SK-N-SH treated with all-trans-retinoic acid at 6 μM for 48 hours (cell line): ENCODE measurements at regions not wholly inside any gene's neighbourhood (a gene's known extent, or its start where the extent isn't known, plus 50 kb on each side); places are given as distances from the start of the nearest gene placed in this dataset.
A peak's percentile ranks its signal among the peaks of the same experiment; 100 is the strongest.

ENCODE experiments used
- ATAC-seq: fragments of 200-7000 bp; cut with Tn5 transposase; 3 replicates; pipeline ENCODE4 v1.9.1; 2020; ENCODE audit warnings: mild to moderate bottlenecking, moderate library complexity
- ARNTL ChIP-seq: fragments of 450-650 bp; formaldehyde crosslinking; IDR thresholded peaks from 2 replicates; pipeline ENCODE4 v1.5.0; 2020; ENCODE audit warnings: low read depth, mild to moderate bottlenecking, moderate library complexity, borderline replicate concordance
- BACH2 ChIP-seq: fragments of 250-450 bp; sonication (Bioruptor Pico); IDR thresholded peaks from 2 replicates; pipeline ENCODE4 v1.9.0; 2021; ENCODE audit warnings: mild to moderate bottlenecking, borderline replicate concordance
- CSDC2 ChIP-seq: fragments of 250-450 bp; sonication (Bioruptor Pico); IDR thresholded peaks from 2 replicates; pipeline ENCODE4 v1.5.0; 2020; ENCODE audit warnings: mild to moderate bottlenecking, moderate library complexity
- ESRRG ChIP-seq: fragments of 250-450 bp; sonication (Bioruptor Pico); IDR thresholded peaks from 2 replicates; pipeline ENCODE4 v1.6.1; 2021; ENCODE audit warnings: mild to moderate bottlenecking
- GLIS3 ChIP-seq: fragments of 250-450 bp; sonication (Bioruptor Pico); IDR thresholded peaks from 2 replicates; pipeline ENCODE4 v1.5.0; 2020; ENCODE audit warnings: mild to moderate bottlenecking, moderate library complexity
- ISL1 ChIP-seq: fragments of 250-450 bp; sonication (Bioruptor Pico); IDR thresholded peaks from 2 replicates; pipeline ENCODE4 v2.1.2; 2022; ENCODE audit warnings: mild to moderate bottlenecking, moderate library complexity
- OSR1 ChIP-seq: fragments of 250-450 bp; sonication (Bioruptor Pico); IDR thresholded peaks from 2 replicates; pipeline ENCODE4 v1.8.0; 2022; ENCODE audit warnings: moderate library complexity, mild to moderate bottlenecking, inconsistent platforms
- RARB ChIP-seq: fragments of 250-450 bp; sonication (Bioruptor Pico); IDR thresholded peaks from 2 replicates; pipeline ENCODE4 v1.8.0; 2021; ENCODE audit warnings: mild to moderate bottlenecking, moderate library complexity
- TCF4 ChIP-seq: fragments of 250-450 bp; sonication (Bioruptor Pico); IDR thresholded peaks from 2 replicates; pipeline ENCODE4 v1.8.0; 2021; ENCODE audit warnings: mild to moderate bottlenecking, moderate library complexity, borderline replicate concordance
- TOX ChIP-seq: fragments of 250-450 bp; sonication (Bioruptor Pico); IDR thresholded peaks from 2 replicates; pipeline ENCODE4 v1.8.0; 2021; ENCODE audit warnings: mild to moderate bottlenecking, moderate library complexity, borderline replicate concordance
- ZC3H10 ChIP-seq: fragments of 250-450 bp; sonication (Bioruptor Pico); IDR thresholded peaks from 2 replicates; pipeline ENCODE4 v1.5.1; 2021; ENCODE audit warnings: mild to moderate bottlenecking, moderate library complexity
- ZFP3 ChIP-seq: fragments of 250-450 bp; sonication (Bioruptor Pico); IDR thresholded peaks from 2 replicates; pipeline ENCODE4 v1.5.0; 2020; ENCODE audit warnings: mild to moderate bottlenecking, moderate library complexity
- ZNF565 ChIP-seq: fragments of 450-650 bp; formaldehyde crosslinking; conservative IDR thresholded peaks from 2 replicates; pipeline ENCODE4 v1.5.0; 2020; ENCODE audit warnings: low read depth, mild to moderate bottlenecking, moderate library complexity
- ZNF70 ChIP-seq: fragments of 450-650 bp; formaldehyde crosslinking; IDR thresholded peaks from 2 replicates; pipeline ENCODE4 v1.5.0; 2020; ENCODE audit warnings: mild to moderate bottlenecking, moderate library complexity
- TF ChIP-seq, protein P1 (sequence below): fragments of 250-450 bp; sonication (Bioruptor Pico); IDR thresholded peaks from 2 replicates; pipeline ENCODE4 v1.5.1; 2020; ENCODE audit warnings: low read depth, mild to moderate bottlenecking, moderate library complexity
- TF ChIP-seq, protein P2 (sequence below): fragments of 250-450 bp; sonication (Bioruptor Pico); IDR thresholded peaks from 2 replicates; pipeline ENCODE4 v1.5.1; 2021; ENCODE audit warnings: mild to moderate bottlenecking, moderate library complexity
- TF ChIP-seq, protein P3 (sequence below): fragments of 250-450 bp; sonication (Bioruptor Pico); IDR thresholded peaks from 2 replicates; pipeline ENCODE4 v1.5.0; 2020; ENCODE audit warnings: mild to moderate bottlenecking, moderate library complexity
- TF ChIP-seq, protein P4 (sequence below): fragments of 250-450 bp; sonication (Bioruptor Pico); IDR thresholded peaks from 2 replicates; pipeline ENCODE4 v1.8.0; 2020; ENCODE audit warnings: mild to moderate bottlenecking, moderate library complexity, borderline replicate concordance

DNA sequence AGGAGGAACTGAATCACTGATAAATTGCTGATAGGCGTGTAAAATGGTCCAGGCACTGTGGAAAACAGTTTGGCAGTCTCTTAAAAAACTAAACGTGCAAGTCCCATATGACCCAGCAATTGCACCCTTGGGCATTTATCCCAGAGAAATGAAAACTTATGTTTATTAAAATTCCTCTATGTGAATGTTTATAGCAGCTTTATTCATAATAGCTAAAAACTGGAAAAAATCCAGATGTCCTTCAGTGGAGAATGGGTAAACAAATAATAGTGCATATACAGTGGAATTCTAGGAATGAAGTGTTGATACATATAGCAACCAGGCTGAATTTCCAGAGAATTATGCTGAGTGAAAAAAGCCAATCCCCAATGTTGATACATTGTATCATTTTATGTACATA is 482.2 kb upstream of the PDZRN3 start:
- ATAC-seq = no peak

DNA sequence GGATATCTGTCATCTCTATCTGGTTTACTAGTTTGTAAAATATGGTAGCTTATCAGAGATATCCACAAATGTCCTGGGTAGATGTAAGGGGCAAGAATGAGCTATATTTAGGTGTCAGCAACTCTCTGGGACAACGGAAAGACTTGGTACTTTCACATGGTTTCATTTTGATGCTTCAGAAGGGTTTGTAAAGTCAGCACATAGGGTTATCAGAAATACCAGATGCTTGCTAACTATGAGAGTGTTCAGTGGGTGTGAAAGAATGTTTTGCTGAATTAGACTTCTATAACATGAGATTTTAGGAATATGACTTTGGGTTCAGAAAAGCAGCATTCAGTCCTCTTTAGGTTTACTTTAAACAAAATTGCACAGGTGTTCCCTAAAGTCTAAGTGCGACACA is 466.5 kb upstream of the PDZRN3 start:
- no peak for ATAC-seq
- TF ChIP-seq ESRRG (CRISPR knock-in tag) (no peak), TCF4 (CRISPR knock-in tag) (no peak)

More for the DNA sequence above, 482.2 kb upstream of the PDZRN3 start:
- TF ChIP-seq ISL1 (CRISPR knock-in tag) (peak; percentile 70), RARB (CRISPR knock-in tag) (no peak)

DNA sequence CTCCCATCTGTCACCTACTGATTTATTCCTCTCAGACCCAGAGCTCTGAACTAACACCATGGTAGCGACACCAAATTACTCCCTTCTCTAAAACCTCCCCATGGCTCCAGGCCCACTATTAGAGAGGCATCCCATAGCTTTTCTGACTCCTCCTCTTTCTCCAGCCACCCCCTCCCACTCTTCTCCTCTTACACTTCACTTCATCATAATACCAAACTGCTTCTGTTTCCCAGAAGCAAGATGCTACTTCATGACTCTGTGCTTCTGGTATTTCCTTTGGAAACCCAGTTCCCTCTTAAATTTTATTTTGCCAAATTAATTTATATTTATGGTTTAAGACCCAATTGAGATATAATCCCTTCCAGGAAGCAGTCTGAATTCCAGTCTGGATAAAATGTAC is 465.1 kb upstream of the PDZRN3 start:
- no peak for ATAC-seq
- TF ChIP-seq ISL1 (CRISPR knock-in tag) = peak; percentile 77
- TF ChIP-seq, protein P1, sequence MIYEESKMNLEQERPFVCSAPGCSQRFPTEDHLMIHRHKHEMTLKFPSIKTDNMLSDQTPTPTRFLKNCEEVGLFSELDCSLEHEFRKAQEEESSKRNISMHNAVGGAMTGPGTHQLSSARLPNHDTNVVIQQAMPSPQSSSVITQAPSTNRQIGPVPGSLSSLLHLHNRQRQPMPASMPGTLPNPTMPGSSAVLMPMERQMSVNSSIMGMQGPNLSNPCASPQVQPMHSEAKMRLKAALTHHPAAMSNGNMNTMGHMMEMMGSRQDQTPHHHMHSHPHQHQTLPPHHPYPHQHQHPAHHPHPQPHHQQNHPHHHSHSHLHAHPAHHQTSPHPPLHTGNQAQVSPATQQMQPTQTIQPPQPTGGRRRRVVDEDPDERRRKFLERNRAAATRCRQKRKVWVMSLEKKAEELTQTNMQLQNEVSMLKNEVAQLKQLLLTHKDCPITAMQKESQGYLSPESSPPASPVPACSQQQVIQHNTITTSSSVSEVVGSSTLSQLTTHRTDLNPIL (CRISPR knock-in tag) = 0 out of 2 replicates have a peak, but pooled peaks have one; percentile 26
- TF ChIP-seq, protein P2, sequence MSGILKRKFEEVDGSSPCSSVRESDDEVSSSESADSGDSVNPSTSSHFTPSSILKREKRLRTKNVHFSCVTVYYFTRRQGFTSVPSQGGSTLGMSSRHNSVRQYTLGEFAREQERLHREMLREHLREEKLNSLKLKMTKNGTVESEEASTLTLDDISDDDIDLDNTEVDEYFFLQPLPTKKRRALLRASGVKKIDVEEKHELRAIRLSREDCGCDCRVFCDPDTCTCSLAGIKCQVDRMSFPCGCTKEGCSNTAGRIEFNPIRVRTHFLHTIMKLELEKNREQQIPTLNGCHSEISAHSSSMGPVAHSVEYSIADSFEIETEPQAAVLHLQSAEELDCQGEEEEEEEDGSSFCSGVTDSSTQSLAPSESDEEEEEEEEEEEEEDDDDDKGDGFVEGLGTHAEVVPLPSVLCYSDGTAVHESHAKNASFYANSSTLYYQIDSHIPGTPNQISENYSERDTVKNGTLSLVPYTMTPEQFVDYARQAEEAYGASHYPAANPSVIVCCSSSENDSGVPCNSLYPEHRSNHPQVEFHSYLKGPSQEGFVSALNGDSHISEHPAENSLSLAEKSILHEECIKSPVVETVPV (CRISPR knock-in tag) = no peak

DNA sequence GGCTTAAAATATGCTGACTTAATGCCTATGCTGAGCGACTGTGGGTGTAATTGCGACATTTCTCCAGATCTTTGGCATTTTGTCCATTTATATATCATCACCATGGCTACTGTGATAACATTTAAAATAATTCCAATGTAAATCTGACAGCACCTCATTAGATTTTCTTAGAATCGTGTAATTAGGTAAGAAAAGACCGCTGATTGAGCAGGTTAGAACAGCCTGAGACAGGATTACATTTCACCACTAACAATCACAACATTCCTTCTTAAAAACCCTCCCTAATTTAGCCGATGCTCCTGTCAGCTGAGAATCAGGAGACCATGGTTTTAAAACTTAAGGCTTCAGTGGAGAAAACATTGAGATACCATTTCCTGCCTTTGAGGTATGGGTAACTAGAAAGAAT is 455.3 kb upstream of the PDZRN3 start:
- ATAC-seq = no peak

More for the DNA sequence above, 455.3 kb upstream of the PDZRN3 start:
- TF ChIP-seq ISL1 (CRISPR knock-in tag) = no peak
- TF ChIP-seq ARNTL (CRISPR knock-in tag) = no peak
- no peak for TF ChIP-seq GLIS3 (CRISPR knock-in tag)
- TF ChIP-seq, protein P2 (CRISPR knock-in tag) = no peak
- TF ChIP-seq ZNF565 (CRISPR knock-in tag) = no peak
- TF ChIP-seq, protein P1 (CRISPR knock-in tag) = no peak
- no peak for TF ChIP-seq ESRRG (CRISPR knock-in tag)
- TF ChIP-seq ZNF70 (CRISPR knock-in tag) = no peak
- no peak for TF ChIP-seq BACH2
- TF ChIP-seq TOX (CRISPR knock-in tag) = no peak
- TF ChIP-seq CSDC2 = no peak
- TF ChIP-seq ZFP3 (CRISPR knock-in tag) = no peak
- TF ChIP-seq, protein P3, sequence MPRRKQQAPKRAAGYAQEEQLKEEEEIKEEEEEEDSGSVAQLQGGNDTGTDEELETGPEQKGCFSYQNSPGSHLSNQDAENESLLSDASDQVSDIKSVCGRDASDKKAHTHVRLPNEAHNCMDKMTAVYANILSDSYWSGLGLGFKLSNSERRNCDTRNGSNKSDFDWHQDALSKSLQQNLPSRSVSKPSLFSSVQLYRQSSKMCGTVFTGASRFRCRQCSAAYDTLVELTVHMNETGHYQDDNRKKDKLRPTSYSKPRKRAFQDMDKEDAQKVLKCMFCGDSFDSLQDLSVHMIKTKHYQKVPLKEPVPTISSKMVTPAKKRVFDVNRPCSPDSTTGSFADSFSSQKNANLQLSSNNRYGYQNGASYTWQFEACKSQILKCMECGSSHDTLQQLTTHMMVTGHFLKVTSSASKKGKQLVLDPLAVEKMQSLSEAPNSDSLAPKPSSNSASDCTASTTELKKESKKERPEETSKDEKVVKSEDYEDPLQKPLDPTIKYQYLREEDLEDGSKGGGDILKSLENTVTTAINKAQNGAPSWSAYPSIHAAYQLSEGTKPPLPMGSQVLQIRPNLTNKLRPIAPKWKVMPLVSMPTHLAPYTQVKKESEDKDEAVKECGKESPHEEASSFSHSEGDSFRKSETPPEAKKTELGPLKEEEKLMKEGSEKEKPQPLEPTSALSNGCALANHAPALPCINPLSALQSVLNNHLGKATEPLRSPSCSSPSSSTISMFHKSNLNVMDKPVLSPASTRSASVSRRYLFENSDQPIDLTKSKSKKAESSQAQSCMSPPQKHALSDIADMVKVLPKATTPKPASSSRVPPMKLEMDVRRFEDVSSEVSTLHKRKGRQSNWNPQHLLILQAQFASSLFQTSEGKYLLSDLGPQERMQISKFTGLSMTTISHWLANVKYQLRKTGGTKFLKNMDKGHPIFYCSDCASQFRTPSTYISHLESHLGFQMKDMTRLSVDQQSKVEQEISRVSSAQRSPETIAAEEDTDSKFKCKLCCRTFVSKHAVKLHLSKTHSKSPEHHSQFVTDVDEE = no peak
- no peak for TF ChIP-seq ZC3H10 (CRISPR knock-in tag)
- TF ChIP-seq, protein P4, sequence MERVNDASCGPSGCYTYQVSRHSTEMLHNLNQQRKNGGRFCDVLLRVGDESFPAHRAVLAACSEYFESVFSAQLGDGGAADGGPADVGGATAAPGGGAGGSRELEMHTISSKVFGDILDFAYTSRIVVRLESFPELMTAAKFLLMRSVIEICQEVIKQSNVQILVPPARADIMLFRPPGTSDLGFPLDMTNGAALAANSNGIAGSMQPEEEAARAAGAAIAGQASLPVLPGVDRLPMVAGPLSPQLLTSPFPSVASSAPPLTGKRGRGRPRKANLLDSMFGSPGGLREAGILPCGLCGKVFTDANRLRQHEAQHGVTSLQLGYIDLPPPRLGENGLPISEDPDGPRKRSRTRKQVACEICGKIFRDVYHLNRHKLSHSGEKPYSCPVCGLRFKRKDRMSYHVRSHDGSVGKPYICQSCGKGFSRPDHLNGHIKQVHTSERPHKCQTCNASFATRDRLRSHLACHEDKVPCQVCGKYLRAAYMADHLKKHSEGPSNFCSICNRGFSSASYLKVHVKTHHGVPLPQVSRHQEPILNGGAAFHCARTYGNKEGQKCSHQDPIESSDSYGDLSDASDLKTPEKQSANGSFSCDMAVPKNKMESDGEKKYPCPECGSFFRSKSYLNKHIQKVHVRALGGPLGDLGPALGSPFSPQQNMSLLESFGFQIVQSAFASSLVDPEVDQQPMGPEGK (CRISPR knock-in tag) = no peak
- TF ChIP-seq OSR1 (CRISPR knock-in tag) = no peak
